ENCODE measurements at regions not wholly inside any gene's neighbourhood (a gene's known extent, or its start where the extent isn't known, plus 50 kb on each side); places are given as distances from the start of the nearest gene placed in this dataset.

- Histone ChIP-seq H3K4me1 (ENCODE audit: control extremely low read depth in 1 of 4, control insufficient read depth in 4 of 4, insufficient read depth in 4 of 4, low read length in 3 of 4) (no peaks in the 10 kb centered on the region), H3K4me3 (ENCODE audit: control insufficient read depth in 1 of 7, extremely low read depth in 1 of 7, insufficient read depth in 4 of 7, low read depth in 2 of 7, low read length in 6 of 7) (no peak overlapping the region), H3K9me3 (ENCODE audit: control extremely low read depth in 1 of 5, control insufficient read depth in 4 of 5, insufficient read depth in 2 of 5, low read depth in 1 of 5, low read length in 4 of 5) (no peaks in the 10 kb centered on the region), H3K36me3 (ENCODE audit: control insufficient read depth in 4 of 4, insufficient read depth in 4 of 4, low read length in 3 of 4) (no peaks in the 10 kb centered on the region), H3K27ac (ENCODE audit: insufficient read depth in 1 of 2, low read depth in 1 of 2, low read length in 2 of 2, poor library complexity in 1 of 2, severe bottlenecking in 2 of 2) (no peak overlapping the region), H3K27me3 (replicated peaks in 2 of 5; ENCODE audit: control insufficient read depth in 4 of 5, insufficient read depth in 5 of 5, low read length in 4 of 5) (no peaks in the 10 kb centered on the region)
- CTCF ChIA-PET, result no interaction called here
- DNase-seq, result no peak
- 100% methylated on average over 7 of the region's 8 CpGs for WGBS (ENCODE audit: insufficient coverage)
- POLR2A ChIA-PET, result no interaction called here
These were observed 212.5 kb upstream of the CPHXL start for GRCh38 chr16:75938818-75939217.

- Histone ChIP-seq H3K4me1 (ENCODE audit: control extremely low read depth in 1 of 4, control insufficient read depth in 4 of 4, insufficient read depth in 4 of 4, low read length in 3 of 4) (no peaks in the 10 kb centered on the region), H3K27ac (ENCODE audit: insufficient read depth in 1 of 2, low read depth in 1 of 2, low read length in 2 of 2, poor library complexity in 1 of 2, severe bottlenecking in 2 of 2) (no peak overlapping the region), H3K27me3 (replicated peaks in 2 of 5; ENCODE audit: control insufficient read depth in 4 of 5, insufficient read depth in 5 of 5, low read length in 4 of 5) (no peaks in the 10 kb centered on the region), H3K4me3 (ENCODE audit: control insufficient read depth in 1 of 7, extremely low read depth in 1 of 7, insufficient read depth in 4 of 7, low read depth in 2 of 7, low read length in 6 of 7) (no peak overlapping the region), H3K9me3 (ENCODE audit: control extremely low read depth in 1 of 5, control insufficient read depth in 4 of 5, insufficient read depth in 2 of 5, low read depth in 1 of 5, low read length in 4 of 5) (no peaks in the 10 kb centered on the region), H3K36me3 (ENCODE audit: control insufficient read depth in 4 of 4, insufficient read depth in 4 of 4, low read length in 3 of 4) (no peaks in the 10 kb centered on the region)
- CTCF ChIA-PET, result no interaction called here
- WGBS (ENCODE audit: insufficient coverage), result 90% methylated on average over 3 of the region's 3 CpGs
- DNase-seq, result no peak
- POLR2A ChIA-PET, result no interaction called here
These were observed 216.1 kb upstream of the CPHXL start for GRCh38 chr16:75942351-75942750.

- H3K4me3 ChIP-seq (ENCODE audit: control insufficient read depth in 1 of 7, extremely low read depth in 1 of 7, insufficient read depth in 4 of 7, low read depth in 2 of 7, low read length in 6 of 7), result no peak overlapping the region
- H3K27ac ChIP-seq (ENCODE audit: insufficient read depth in 1 of 2, low read depth in 1 of 2, low read length in 2 of 2, poor library complexity in 1 of 2, severe bottlenecking in 2 of 2), result no peak overlapping the region
- H3K36me3 ChIP-seq (ENCODE audit: control insufficient read depth in 4 of 4, insufficient read depth in 4 of 4, low read length in 3 of 4), result no peaks in the 10 kb centered on the region
- 100% methylated on average over 1 of the region's 1 CpG for WGBS (ENCODE audit: insufficient coverage)
- H3K27me3 ChIP-seq (replicated peaks in 2 of 5; ENCODE audit: control insufficient read depth in 4 of 5, insufficient read depth in 5 of 5, low read length in 4 of 5), result peaks cover 0 to 2% (median 0%) of the 10 kb centered on the region in 5 experiments
- CTCF ChIA-PET, result interaction anchor here (1.2 kb wide), 1 partner anchor 9 kb away, joined by 3 read pairs; no protein-coding TSS in a partner anchor
- POLR2A ChIA-PET, result no interaction called here
- no peaks in the 10 kb centered on the region for H3K4me1 ChIP-seq (ENCODE audit: control extremely low read depth in 1 of 4, control insufficient read depth in 4 of 4, insufficient read depth in 4 of 4, low read length in 3 of 4)
- H3K9me3 ChIP-seq (ENCODE audit: control extremely low read depth in 1 of 5, control insufficient read depth in 4 of 5, insufficient read depth in 2 of 5, low read depth in 1 of 5, low read length in 4 of 5), result no peaks in the 10 kb centered on the region
- no peak for DNase-seq
These were observed 216.6 kb upstream of the CPHXL start for GRCh38 chr16:75942936-75943335.

- Histone ChIP-seq H3K4me3 (ENCODE audit: control insufficient read depth in 1 of 7, extremely low read depth in 1 of 7, insufficient read depth in 4 of 7, low read depth in 2 of 7, low read length in 6 of 7) (no peak overlapping the region), H3K9me3 (ENCODE audit: control extremely low read depth in 1 of 5, control insufficient read depth in 4 of 5, insufficient read depth in 2 of 5, low read depth in 1 of 5, low read length in 4 of 5) (no peaks in the 10 kb centered on the region), H3K27ac (ENCODE audit: insufficient read depth in 1 of 2, low read depth in 1 of 2, low read length in 2 of 2, poor library complexity in 1 of 2, severe bottlenecking in 2 of 2) (no peak overlapping the region), H3K4me1 (ENCODE audit: control extremely low read depth in 1 of 4, control insufficient read depth in 4 of 4, insufficient read depth in 4 of 4, low read length in 3 of 4) (no peaks in the 10 kb centered on the region), H3K36me3 (ENCODE audit: control insufficient read depth in 4 of 4, insufficient read depth in 4 of 4, low read length in 3 of 4) (no peaks in the 10 kb centered on the region), H3K27me3 (replicated peaks in 2 of 5; ENCODE audit: control insufficient read depth in 4 of 5, insufficient read depth in 5 of 5, low read length in 4 of 5) (peaks cover 0 to 2% (median 0%) of the 10 kb centered on the region in 5 experiments)
- ChIA-PET POLR2A (no interaction called here), CTCF (interaction anchor here (1.2 kb wide), 1 partner anchor 8 kb away, joined by 3 read pairs; no protein-coding TSS in a partner anchor)
- WGBS (ENCODE audit: insufficient coverage), result 78% methylated on average over 3 of the region's 6 CpGs
- DNase-seq, result no peak
These were observed 217.6 kb upstream of the CPHXL start for GRCh38 chr16:75943705-75944514.

- Histone ChIP-seq H3K27ac (ENCODE audit: insufficient read depth in 1 of 2, low read depth in 1 of 2, low read length in 2 of 2, poor library complexity in 1 of 2, severe bottlenecking in 2 of 2) (no peak overlapping the region), H3K9me3 (ENCODE audit: control extremely low read depth in 1 of 5, control insufficient read depth in 4 of 5, insufficient read depth in 2 of 5, low read depth in 1 of 5, low read length in 4 of 5) (no peaks in the 10 kb centered on the region), H3K4me1 (ENCODE audit: control extremely low read depth in 1 of 4, control insufficient read depth in 4 of 4, insufficient read depth in 4 of 4, low read length in 3 of 4) (no peaks in the 10 kb centered on the region), H3K36me3 (ENCODE audit: control insufficient read depth in 4 of 4, insufficient read depth in 4 of 4, low read length in 3 of 4) (no peaks in the 10 kb centered on the region), H3K27me3 (replicated peaks in 2 of 5; ENCODE audit: control insufficient read depth in 4 of 5, insufficient read depth in 5 of 5, low read length in 4 of 5) (peaks cover 0 to 2% (median 0%) of the 10 kb centered on the region in 5 experiments), H3K4me3 (ENCODE audit: control insufficient read depth in 1 of 7, extremely low read depth in 1 of 7, insufficient read depth in 4 of 7, low read depth in 2 of 7, low read length in 6 of 7) (no peak overlapping the region)
- 100% methylated on average over 2 of the region's 8 CpGs for WGBS (ENCODE audit: insufficient coverage)
- CTCF ChIA-PET, result no interaction called here
- DNase-seq, result no peak
- POLR2A ChIA-PET, result no interaction called here
These were observed 219.7 kb upstream of the CPHXL start for GRCh38 chr16:75945916-75946457.

- H3K4me3 ChIP-seq (ENCODE audit: control insufficient read depth in 1 of 7, extremely low read depth in 1 of 7, insufficient read depth in 4 of 7, low read depth in 2 of 7, low read length in 6 of 7), result no peak overlapping the region
- no peak overlapping the region for H3K27ac ChIP-seq (ENCODE audit: insufficient read depth in 1 of 2, low read depth in 1 of 2, low read length in 2 of 2, poor library complexity in 1 of 2, severe bottlenecking in 2 of 2)
- CTCF ChIA-PET, result no interaction called here
- H3K27me3 ChIP-seq (replicated peaks in 2 of 5; ENCODE audit: control insufficient read depth in 4 of 5, insufficient read depth in 5 of 5, low read length in 4 of 5), result peaks cover 0 to 2% (median 0%) of the 10 kb centered on the region in 5 experiments
- no peaks in the 10 kb centered on the region for H3K36me3 ChIP-seq (ENCODE audit: control insufficient read depth in 4 of 4, insufficient read depth in 4 of 4, low read length in 3 of 4)
- no peaks in the 10 kb centered on the region for H3K4me1 ChIP-seq (ENCODE audit: control extremely low read depth in 1 of 4, control insufficient read depth in 4 of 4, insufficient read depth in 4 of 4, low read length in 3 of 4)
- H3K9me3 ChIP-seq (ENCODE audit: control extremely low read depth in 1 of 5, control insufficient read depth in 4 of 5, insufficient read depth in 2 of 5, low read depth in 1 of 5, low read length in 4 of 5), result no peaks in the 10 kb centered on the region
- no CpG with 5 or more reads among the region's 2 CpGs for WGBS (ENCODE audit: insufficient coverage)
- no peak for DNase-seq
- POLR2A ChIA-PET, result no interaction called here
These were observed 221.4 kb upstream of the CPHXL start for GRCh38 chr16:75947626-75948239.

GRCh38 chr16:75948441-75948840 is 222.2 kb upstream of the CPHXL start:
- ChIA-PET CTCF (no interaction called here), POLR2A (no interaction called here)
- WGBS (ENCODE audit: insufficient coverage), result 100% methylated on average over 1 of the region's 2 CpGs
- H3K27ac ChIP-seq (ENCODE audit: insufficient read depth in 1 of 2, low read depth in 1 of 2, low read length in 2 of 2, poor library complexity in 1 of 2, severe bottlenecking in 2 of 2), result no peak overlapping the region
- no peaks in the 10 kb centered on the region for H3K9me3 ChIP-seq (ENCODE audit: control extremely low read depth in 1 of 5, control insufficient read depth in 4 of 5, insufficient read depth in 2 of 5, low read depth in 1 of 5, low read length in 4 of 5)
- no peaks in the 10 kb centered on the region for H3K36me3 ChIP-seq (ENCODE audit: control insufficient read depth in 4 of 4, insufficient read depth in 4 of 4, low read length in 3 of 4)
- H3K4me3 ChIP-seq (ENCODE audit: control insufficient read depth in 1 of 7, extremely low read depth in 1 of 7, insufficient read depth in 4 of 7, low read depth in 2 of 7, low read length in 6 of 7), result no peak overlapping the region
- peaks cover 0 to 2% (median 0%) of the 10 kb centered on the region in 5 experiments for H3K27me3 ChIP-seq (replicated peaks in 2 of 5; ENCODE audit: control insufficient read depth in 4 of 5, insufficient read depth in 5 of 5, low read length in 4 of 5)
- H3K4me1 ChIP-seq (ENCODE audit: control extremely low read depth in 1 of 4, control insufficient read depth in 4 of 4, insufficient read depth in 4 of 4, low read length in 3 of 4), result no peaks in the 10 kb centered on the region
- no peak for DNase-seq

Measured in common myeloid progenitor, CD34-positive (primary cell).